HepG2 (cell line): ENCODE measurements at regions not wholly inside any gene's neighbourhood (a gene's known extent, or its start where the extent isn't known, plus 50 kb on each side); places are given as distances from the start of the nearest gene placed in this dataset.

Source experiments
- ATAC-seq: fragments of 200-7000 bp; cut with Tn5 transposase; 3 replicates; pipeline ENCODE4 v1.9.1; 2020; ENCODE audit warnings: mild to moderate bottlenecking, moderate library complexity
- BruUV-seq: library from RNA; stranded (reverse); fragments of 400-500 nt; replicated peaks from 2 replicates; lab custom pipeline; 2021; lab: Mats Ljungman, UMichigan
- CTCF ChIA-PET: fragments of 300-600 bp; formaldehyde crosslinking; extraction: SDS; loops from one replicate; lab custom pipeline; 2021; ENCODE audit warnings: low total read pairs, inconsistent platforms, low intra/inter-chr PET ratio; lab: Yijun Ruan, JAX
- POLR2A ChIA-PET: fragments of 350-600 bp; sonication (Branson Sonifier 250); formaldehyde crosslinking; loops from one replicate; lab custom pipeline; 2020; ENCODE audit warnings: antibody characterized with exemption, inconsistent platforms; lab: Yijun Ruan, JAX
- DNase-seq: peaks from one replicate; pipeline ENCODE4 v3.0.0-alpha.2; 2015; ENCODE audit warnings: low spot score
- FAIRE-seq: peaks from 3 replicates; lab custom pipeline; 2011; peaks lifted over from hg19 to GRCh38; lab: Jason Lieb, UNC
- H2AFZ ChIP-seq: one replicate; pipeline ENCODE4 v1.6.1; 2011; ENCODE audit warnings: low read length, inconsistent platforms
- H3K27ac ChIP-seq: fragments of 300-600 bp; 3 replicates; pipeline ENCODE4 v1.8.0; 2011; ENCODE audit warnings: mixed run types, mild to moderate bottlenecking, mixed read lengths, low read length, inconsistent platforms; ENCODE audit not compliant: insufficient read depth; ENCODE audit errors: extremely low read length
- H3K27me3 ChIP-seq, 2 experiments: fragments of 200-600 bp in 1 of 2; 2 replicates in 1 of 2; 3 replicates in 1 of 2; pipeline versions ENCODE4 v1.6.0 to v1.8.0; 2011; ENCODE audit warnings: low read length in 2 of 2, mild to moderate bottlenecking in 2 of 2, moderate library complexity in 2 of 2, inconsistent platforms in 1 of 2; ENCODE audit not compliant: insufficient read depth in 2 of 2, control insufficient read depth in 1 of 2
- H3K36me3 ChIP-seq, 2 experiments: fragments of 200-600 bp in 1 of 2; replicated peaks in 1 of 2; 2 replicates in 1 of 2; 3 replicates in 1 of 2; pipeline versions ENCODE4 v1.5.1 to v1.8.0; 2011; ENCODE audit warnings: low read length in 2 of 2, inconsistent platforms in 1 of 2; ENCODE audit not compliant: insufficient read depth in 2 of 2, control insufficient read depth in 1 of 2
- H3K4me1 ChIP-seq: 2 replicates; pipeline ENCODE4 v1.5.1; 2012; ENCODE audit warnings: low read length, inconsistent platforms; ENCODE audit not compliant: insufficient read depth
- H3K4me2 ChIP-seq: 2 replicates; pipeline ENCODE4 v1.6.0; 2011; ENCODE audit warnings: low read depth, low read length, inconsistent platforms
- H3K4me3 ChIP-seq, 3 experiments: fragments of 200-600 bp in 1 of 3; sonication (generic), shearing (Covaris generic) in 1 of 3; replicated peaks in 1 of 3; 2 replicates each; pipeline ENCODE4 v1.5.1; 2011 to 2016; ENCODE audit warnings: low read length in 3 of 3, inconsistent platforms in 2 of 3, low read depth in 2 of 3, mild to moderate bottlenecking in 2 of 3, control low read depth in 1 of 3, mixed read lengths in 1 of 3; ENCODE audit not compliant: insufficient read depth in 1 of 3
- H3K79me2 ChIP-seq: one replicate; pipeline ENCODE4 v1.6.1; 2011; ENCODE audit warnings: low read length, inconsistent platforms; ENCODE audit not compliant: insufficient read depth
- H3K9ac ChIP-seq: 2 replicates; pipeline ENCODE4 v1.6.0; 2011; ENCODE audit warnings: mild to moderate bottlenecking, low read depth, low read length, inconsistent platforms; ENCODE audit not compliant: insufficient read depth
- H3K9me3 ChIP-seq: 2 replicates; pipeline ENCODE4 v1.5.1; 2012; ENCODE audit warnings: mild to moderate bottlenecking, low read length
- H4K20me1 ChIP-seq: 2 replicates; pipeline ENCODE4 v1.6.0; 2011; ENCODE audit warnings: inconsistent platforms, mild to moderate bottlenecking, low read length, moderate library complexity; ENCODE audit not compliant: insufficient read depth
- BHLHE40 ChIP-seq: IDR thresholded peaks from 2 replicates; pipeline ENCODE4 v1.6.1; 2011; ENCODE audit warnings: low read length, improper control_type of control experiment
- CREB1 ChIP-seq, 2 experiments: fragments of 450-650 bp in 1 of 2; IDR thresholded peaks; 2 replicates each; pipeline ENCODE4 v1.6.1; 2016 to 2017; ENCODE audit warnings: control low read depth in 1 of 2, mild to moderate bottlenecking in 1 of 2, missing compliant biosample characterization in 1 of 2, missing genetic modification characterization in 1 of 2
- DMAP1 ChIP-seq: IDR thresholded peaks from 2 replicates; pipeline ENCODE4 v1.6.1; 2016
- HNRNPL ChIP-seq: fragments of 200-400 bp; formaldehyde crosslinking; IDR thresholded peaks from 2 replicates; pipeline ENCODE4 v1.6.1; 2017; ENCODE audit warnings: mild to moderate bottlenecking, low read depth, low read length
- PHF20 ChIP-seq: sonication (generic); formaldehyde crosslinking; IDR thresholded peaks from 2 replicates; pipeline ENCODE4 v1.5.0; 2020; ENCODE audit warnings: mild to moderate bottlenecking, missing genetic modification reagents
- PHF5A ChIP-seq: IDR thresholded peaks from one replicate; pipeline ENCODE4 v1.6.1; 2018; ENCODE audit warnings: low read depth, missing genetic modification reagents; ENCODE audit not compliant: unreplicated experiment
- REST ChIP-seq, 2 experiments: IDR thresholded peaks; 2 replicates each; pipeline ENCODE4 v1.6.1; 2011 to 2012; ENCODE audit warnings: low read length in 2 of 2, borderline replicate concordance in 1 of 2, low read depth in 1 of 2, mild to moderate bottlenecking in 1 of 2, moderate library complexity in 1 of 2
- TCF7 ChIP-seq: sonication (generic); IDR thresholded peaks from 2 replicates; pipeline ENCODE4 v1.6.1; 2016; ENCODE audit warnings: antibody characterized with exemption, low read depth
- ZNF142 ChIP-seq: sonication (generic); formaldehyde crosslinking; IDR thresholded peaks from 2 replicates; pipeline ENCODE4 v1.4.0; 2020; ENCODE audit warnings: missing genetic modification reagents
- ZNF20 ChIP-seq: sonication (generic); formaldehyde crosslinking; IDR thresholded peaks from 2 replicates; pipeline ENCODE4 v1.4.0; 2020; ENCODE audit warnings: mild to moderate bottlenecking, moderate library complexity, missing genetic modification reagents
- ZNF549 ChIP-seq: sonication (generic); formaldehyde crosslinking; IDR thresholded peaks from 2 replicates; pipeline ENCODE4 v1.5.0; 2020; ENCODE audit warnings: missing genetic modification reagents
- ZNF552 ChIP-seq: sonication (generic); formaldehyde crosslinking; IDR thresholded peaks from 2 replicates; pipeline ENCODE4 v1.9.0; 2022; ENCODE audit warnings: missing genetic modification reagents, mild to moderate bottlenecking, borderline replicate concordance
- WGBS: methylation state at CpG from one replicate; pipeline ENCODE4 v1.1.6; 2017; ENCODE audit warnings: low lambda C conversion rate; 5-methylcytosine and 5-hydroxymethylcytosine counted together
- in situ Hi-C: cut with HindIII; loops from 2 replicates; pipeline ENCODE4 v1.10.0; 2017; ENCODE audit warnings: low pct_unique_long_range_greater_than_20kb; ENCODE audit not compliant: extremely low pct_ligation_motif_present
- intact Hi-C: fragments of 100-400 bp; cut with micrococcal nuclease; formaldehyde crosslinking; loops from one replicate; pipeline ENCODE4 v1.10.0; 2022; ENCODE audit not compliant: unreplicated experiment
- TF ChIP-seq, protein P1 (sequence below): sonication (generic); formaldehyde crosslinking; IDR thresholded peaks from 2 replicates; pipeline ENCODE4 v1.8.0; 2022; ENCODE audit warnings: missing genetic modification reagents, mild to moderate bottlenecking, moderate library complexity, borderline replicate concordance

DNA sequence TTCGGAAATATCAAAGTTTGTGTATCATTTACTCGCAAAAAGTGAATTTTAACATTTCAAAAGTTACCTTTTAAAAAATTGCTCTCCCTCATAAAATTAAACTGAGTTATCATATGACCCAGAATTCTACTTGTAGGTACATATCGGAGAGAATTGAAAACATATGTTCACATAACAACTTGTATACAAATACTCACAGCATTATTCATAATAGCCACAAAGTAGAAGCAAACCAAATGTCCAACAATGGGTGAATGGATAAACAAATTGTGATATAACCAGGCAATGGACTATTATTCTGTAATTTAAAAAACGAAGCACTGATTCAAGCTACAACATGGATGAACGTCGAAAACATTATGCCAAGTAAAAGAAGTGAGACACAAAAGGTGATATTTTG, 412.0 kb upstream of the TCF4 start:
- Histone ChIP-seq H3K4me3 (no peak overlapping the region), H2AFZ (no peak overlapping the region), H3K4me1 (no peaks in the 10 kb centered on the region), H3K27ac (no peak overlapping the region), H3K9me3 (peaks cover 86% of the 10 kb centered on the region), H3K4me2 (no peak overlapping the region), H3K79me2 (no peaks in the 10 kb centered on the region), H3K9ac (no peak overlapping the region), H4K20me1 (no peaks in the 10 kb centered on the region), H3K36me3 (no peaks in the 10 kb centered on the region), H3K27me3 (no peaks in the 10 kb centered on the region)
- FAIRE-seq: no peak
- TF ChIP-seq ZNF549 (CRISPR knock-in tag): no peak
- no peak for TF ChIP-seq ZNF20 (CRISPR knock-in tag)
- no peak for TF ChIP-seq CREB1 (IDR thresholded peaks at IDR 0.05)
- no peak for TF ChIP-seq CREB1 (CRISPR knock-in tag; IDR thresholded peaks at IDR 0.05)
- no peak for TF ChIP-seq ZNF142
- no peak for TF ChIP-seq HNRNPL
- no peak for TF ChIP-seq ZNF552 (CRISPR knock-in tag)
- no peak for TF ChIP-seq DMAP1 (CRISPR knock-in tag)
- no peak for TF ChIP-seq PHF5A (CRISPR knock-in tag)
- TF ChIP-seq, protein P1, sequence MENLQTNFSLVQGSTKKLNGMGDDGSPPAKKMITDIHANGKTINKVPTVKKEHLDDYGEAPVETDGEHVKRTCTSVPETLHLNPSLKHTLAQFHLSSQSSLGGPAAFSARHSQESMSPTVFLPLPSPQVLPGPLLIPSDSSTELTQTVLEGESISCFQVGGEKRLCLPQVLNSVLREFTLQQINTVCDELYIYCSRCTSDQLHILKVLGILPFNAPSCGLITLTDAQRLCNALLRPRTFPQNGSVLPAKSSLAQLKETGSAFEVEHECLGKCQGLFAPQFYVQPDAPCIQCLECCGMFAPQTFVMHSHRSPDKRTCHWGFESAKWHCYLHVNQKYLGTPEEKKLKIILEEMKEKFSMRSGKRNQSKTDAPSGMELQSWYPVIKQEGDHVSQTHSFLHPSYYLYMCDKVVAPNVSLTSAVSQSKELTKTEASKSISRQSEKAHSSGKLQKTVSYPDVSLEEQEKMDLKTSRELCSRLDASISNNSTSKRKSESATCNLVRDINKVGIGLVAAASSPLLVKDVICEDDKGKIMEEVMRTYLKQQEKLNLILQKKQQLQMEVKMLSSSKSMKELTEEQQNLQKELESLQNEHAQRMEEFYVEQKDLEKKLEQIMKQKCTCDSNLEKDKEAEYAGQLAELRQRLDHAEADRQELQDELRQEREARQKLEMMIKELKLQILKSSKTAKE (CRISPR knock-in tag): no peak
- no peak for TF ChIP-seq PHF20
- no peak for TF ChIP-seq REST (IDR thresholded peaks at IDR 0.05; ENCODE audit: borderline replicate concordance in 1 of 2, low read depth in 1 of 2, low read length in 2 of 2)
- TF ChIP-seq BHLHE40: no peak
- no peak for TF ChIP-seq TCF7
- WGBS: 30% methylated on average over 6 of the region's 6 CpGs
- ATAC-seq: no peak
- DNase-seq: no peak
- intact Hi-C loops (no loop called here), in situ Hi-C loops (no loop called here)
- CTCF ChIA-PET: no interaction called here
- POLR2A ChIA-PET: no interaction called here
- no TSS peak for BruUV-seq
